GM21423 (cell line): ENCODE measurements at regions not wholly inside any gene's neighbourhood (a gene's known extent, or its start where the extent isn't known, plus 50 kb on each side); places are given as distances from the start of the nearest gene placed in this dataset.
"Not testable (repeated sequence)": the region's sequence is repeated elsewhere in the genome, so short reads cannot be mapped to it uniquely, and the experiment has no call there.

ENCODE experiments used
- ATAC-seq: cut with Tn5 transposase; IDR thresholded peaks from one replicate; pipeline ENCODE4 v1.9.1; 2021; ENCODE audit warnings: mild to moderate bottlenecking, moderate library complexity; ENCODE audit not compliant: unreplicated experiment

DNA sequence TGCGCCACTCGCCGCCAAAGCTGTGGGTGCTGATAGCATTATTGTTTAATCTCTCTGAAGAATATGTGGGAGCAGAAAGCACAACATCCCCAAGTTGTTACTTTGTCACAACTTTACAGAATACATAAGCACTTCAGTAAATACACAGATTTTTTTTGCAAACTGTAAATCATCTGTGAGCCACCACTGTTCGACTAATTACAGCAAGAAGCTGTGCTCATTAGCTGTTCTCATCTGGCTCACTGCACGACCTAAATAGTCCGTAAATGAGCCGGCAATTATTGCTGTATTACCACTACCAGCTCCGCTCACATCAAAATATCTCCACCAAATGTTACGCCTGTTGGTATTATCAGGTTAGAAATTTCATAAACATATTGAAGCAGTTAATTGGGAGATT lies 228.9 kb upstream of the PRKD1 start:
- no peak for ATAC-seq

GRCh38 chr14:30158299-30158698 lies 230.7 kb upstream of the PRKD1 start:
- ATAC-seq, result no peak

DNA sequence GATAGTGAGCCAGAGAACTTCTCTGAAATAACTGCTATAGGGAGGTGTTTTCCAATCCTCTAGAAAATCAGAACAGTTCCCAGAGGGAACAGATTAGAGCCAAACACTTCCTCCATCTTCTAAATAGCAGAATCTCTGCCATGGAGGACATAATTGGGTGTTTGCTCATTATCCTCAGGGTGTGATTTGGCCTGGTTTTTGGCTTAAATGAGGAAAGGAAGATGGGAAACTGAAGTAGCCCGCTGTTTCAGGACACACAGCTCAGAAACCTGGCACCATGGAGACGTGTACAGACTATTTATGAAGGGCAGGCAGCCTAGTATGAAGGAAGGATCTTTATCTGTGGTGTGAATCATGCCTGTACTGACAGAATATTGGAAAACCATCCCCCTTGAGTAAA lies 231.7 kb upstream of the PRKD1 start:
- ATAC-seq, result no peak

- ATAC-seq, result no peak
Measured at GRCh38 chr14:30160608-30161007, 233.0 kb upstream of the PRKD1 start.

GRCh38 chr14:30162066-30162465 lies 234.4 kb upstream of the PRKD1 start:
- ATAC-seq, result no peak

DNA sequence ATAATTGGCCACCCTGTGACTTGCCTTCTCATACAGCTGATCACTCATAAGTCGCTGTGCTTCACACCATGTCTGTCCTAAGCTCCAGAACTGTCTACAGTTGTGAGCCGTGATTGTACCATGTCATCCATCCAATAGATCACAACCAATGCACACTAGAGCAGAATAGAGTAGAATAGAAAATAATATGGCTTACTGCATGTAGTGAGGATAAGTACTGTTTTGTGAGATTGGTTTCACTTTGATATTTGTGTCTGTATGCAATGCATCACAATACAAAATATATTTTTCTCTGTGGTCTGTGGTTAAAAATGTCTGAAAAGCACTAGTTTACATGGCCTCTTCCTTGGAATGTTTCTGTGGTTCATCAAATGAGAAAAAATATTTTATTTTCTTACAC lies 237.6 kb upstream of the PRKD1 start:
- ATAC-seq, result no peak

DNA sequence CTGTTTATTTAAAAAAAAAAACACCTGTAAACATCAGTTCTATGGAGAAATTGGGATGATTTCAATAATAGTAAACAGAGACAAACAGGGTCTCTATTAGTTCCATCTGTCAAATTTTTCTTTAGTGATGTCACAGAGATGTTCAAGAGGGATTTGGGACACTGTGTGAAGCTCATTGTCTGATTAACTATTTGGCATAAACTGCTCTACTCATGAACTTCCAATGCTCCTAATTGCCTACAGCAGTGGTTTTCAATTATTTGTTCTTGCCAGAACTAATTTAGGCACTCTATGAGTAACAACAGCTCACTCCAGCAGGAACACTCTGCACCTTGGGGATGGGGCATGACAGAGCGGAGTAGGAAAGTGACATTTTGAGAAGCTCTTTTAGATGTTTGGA lies 250.1 kb upstream of the PRKD1 start:
- ATAC-seq, result no peak

DNA sequence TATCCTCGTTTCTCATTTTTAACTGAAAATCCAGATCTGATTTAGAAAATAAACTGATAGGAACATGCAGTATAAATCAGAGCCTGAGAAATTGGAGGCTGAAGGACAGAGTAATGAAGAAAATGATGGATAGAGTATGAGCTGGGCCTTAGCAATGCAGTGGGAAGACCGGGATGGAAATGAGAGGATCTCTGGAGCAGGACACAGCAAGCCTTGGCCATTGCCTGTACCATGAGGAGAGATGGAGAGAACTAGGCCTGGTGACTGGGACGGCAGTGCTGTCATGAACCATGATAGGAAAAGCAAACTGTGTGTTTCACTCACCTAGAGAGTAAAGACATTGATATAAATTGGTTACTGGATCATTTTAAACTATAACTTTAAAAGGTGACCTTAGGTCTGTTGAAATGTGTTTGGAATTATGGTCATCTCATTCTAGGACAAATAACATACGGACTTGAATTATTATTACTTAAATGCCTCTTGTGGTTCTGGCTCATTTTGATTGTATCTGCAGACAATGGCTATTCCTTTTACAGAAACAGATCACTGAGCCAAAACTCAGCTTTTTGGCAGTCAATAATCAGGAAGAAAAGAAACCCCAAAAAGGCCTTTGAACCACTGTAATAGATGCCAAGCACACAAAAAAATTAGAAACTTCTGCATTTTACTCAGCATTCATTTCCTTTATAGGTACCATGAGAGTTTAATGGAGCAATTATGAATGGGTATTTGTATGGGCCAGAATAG lies 251.9 kb upstream of the PRKD1 start:
- no peak for ATAC-seq

DNA sequence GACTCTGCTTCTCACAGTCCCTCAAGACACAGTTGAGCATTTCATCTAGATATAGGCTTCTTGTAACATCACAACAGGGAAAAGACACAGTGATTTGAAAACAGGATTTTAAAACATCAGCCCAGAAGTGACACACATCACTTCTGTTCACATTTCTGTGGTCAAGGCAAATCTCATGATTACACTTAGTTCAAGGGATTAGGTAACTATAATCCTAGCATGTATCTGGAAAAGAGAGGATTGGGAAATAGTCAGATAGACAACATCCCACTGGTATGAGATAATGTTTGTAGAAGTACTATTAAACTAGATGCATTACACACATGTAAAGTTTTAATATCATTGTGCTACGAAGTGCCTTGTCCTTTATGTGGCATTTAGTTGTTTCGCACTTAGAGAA lies 252.6 kb upstream of the PRKD1 start:
- ATAC-seq, result no peak

- no peak for ATAC-seq
Measured at GRCh38 chr14:30185832-30186231, 258.2 kb upstream of the PRKD1 start.

GRCh38 chr14:30191639-30192279 lies 264.1 kb upstream of the PRKD1 start:
- ATAC-seq, result no peak

GRCh38 chr14:30193101-30193500 lies 265.5 kb upstream of the PRKD1 start:
- no peak for ATAC-seq

DNA sequence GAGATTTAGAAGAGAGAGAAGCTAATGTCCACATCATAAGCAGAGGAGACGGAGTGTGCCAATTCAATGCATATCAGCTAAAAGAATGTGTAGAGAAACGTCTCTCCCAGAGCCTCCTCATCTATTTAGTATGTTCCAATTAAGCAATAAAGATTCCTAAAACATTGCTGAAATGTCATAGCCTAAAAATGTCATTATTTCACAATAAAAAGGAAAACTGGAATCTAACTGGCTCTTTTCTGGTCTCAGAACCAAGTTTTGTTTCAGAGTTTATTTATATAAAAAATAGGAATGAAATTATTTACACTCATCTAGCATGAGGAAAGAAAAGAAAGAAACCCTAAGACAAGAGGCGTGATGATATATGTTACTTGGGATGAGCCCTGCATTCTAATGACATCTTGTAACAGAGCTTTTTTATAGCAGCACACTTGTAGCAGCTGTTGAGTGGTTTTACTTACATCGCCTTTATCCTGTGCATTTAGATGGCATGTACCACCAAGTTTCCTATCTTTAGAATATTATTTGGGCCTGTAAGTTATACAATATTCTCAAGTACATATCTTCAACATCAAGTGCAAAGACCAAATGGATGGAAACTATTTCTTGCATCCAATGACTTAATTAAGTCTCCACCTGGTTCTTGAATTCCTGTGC lies 266.3 kb upstream of the PRKD1 start:
- no peak for ATAC-seq

DNA sequence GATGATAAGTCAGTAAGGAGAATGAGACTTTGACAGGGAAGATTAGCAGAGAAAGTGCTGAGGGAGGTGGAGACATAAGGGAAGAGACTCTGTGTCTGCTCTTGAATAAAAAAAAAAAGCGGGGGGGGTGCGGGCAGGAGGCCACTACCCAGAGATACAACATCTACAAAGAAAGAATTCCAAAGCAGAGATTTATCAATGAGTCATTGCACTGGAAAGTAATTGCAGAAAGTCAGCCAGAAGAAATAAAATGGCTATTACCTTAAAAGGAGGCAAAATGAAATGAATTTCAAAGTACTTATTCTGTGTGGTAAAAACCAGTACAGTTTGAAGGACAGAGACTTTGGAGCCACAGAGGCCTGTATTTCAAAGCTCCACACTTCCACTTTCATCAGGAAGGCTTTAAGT lies 267.1 kb upstream of the PRKD1 start:
- ATAC-seq, result no peak

DNA sequence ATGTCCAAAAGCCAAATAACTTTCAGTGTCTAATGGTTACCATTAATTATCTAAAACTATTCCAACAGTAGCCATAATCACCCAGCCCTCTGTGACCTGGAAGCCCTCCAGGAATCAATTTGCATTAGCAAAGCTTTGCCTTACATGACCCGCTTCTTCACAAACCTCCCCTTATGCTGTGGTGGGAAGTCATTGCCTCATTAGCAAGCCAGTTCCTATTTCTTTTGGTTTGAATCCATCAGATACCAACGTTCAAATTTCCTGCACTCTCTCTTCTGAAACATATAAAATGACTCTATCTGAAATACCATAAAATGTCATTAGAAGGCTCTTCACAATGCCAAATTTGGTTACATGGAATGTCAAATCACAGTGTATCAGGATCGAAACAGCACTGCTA lies 268.3 kb upstream of the PRKD1 start:
- no peak for ATAC-seq

GRCh38 chr14:30196861-30197260 lies 269.2 kb upstream of the PRKD1 start:
- no peak for ATAC-seq

GRCh38 chr14:30198720-30199119 lies 271.1 kb upstream of the PRKD1 start:
- not testable (repeated sequence) for ATAC-seq

GRCh38 chr14:30204431-30204980 lies 276.9 kb upstream of the PRKD1 start:
- no peak for ATAC-seq

DNA sequence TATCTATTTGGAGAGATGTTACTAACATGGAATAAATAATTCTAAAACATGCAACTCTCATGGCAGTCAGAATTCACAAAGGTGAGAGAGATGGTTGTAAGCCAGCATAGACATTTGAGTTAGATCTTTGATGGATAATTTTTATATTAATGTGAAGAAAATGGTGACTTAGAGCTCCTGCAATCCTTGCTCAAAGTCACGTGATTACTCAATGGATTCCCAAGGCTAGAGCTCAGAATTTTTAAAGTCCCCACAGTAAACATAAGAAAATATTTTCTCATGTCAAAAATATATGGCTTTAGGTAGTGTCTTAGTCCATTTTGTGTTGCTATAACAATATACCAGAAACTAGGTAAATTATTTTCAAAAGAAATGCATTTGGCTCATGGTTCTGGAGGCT lies 281.5 kb upstream of the PRKD1 start:
- no peak for ATAC-seq

DNA sequence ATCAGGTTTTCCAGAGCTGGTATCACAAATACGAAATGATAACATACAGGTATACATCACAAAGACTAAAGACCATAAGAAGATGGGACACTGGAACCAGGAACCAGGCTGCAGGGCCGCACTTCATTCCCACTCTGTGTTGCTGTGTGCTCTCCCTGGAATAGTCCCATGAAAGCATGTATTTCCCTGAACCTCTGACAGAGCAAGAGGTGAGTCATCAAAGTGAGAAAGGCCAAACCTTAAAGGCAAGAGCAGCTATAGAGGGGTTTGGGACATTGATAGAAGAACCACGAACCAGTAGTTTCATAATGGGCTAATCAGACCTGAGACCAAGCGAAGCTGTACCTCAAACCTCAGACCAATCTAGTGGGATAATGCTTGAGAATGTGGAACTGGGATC lies 283.0 kb upstream of the PRKD1 start:
- ATAC-seq, result no peak

GRCh38 chr14:30211326-30211725 lies 283.7 kb upstream of the PRKD1 start:
- no peak for ATAC-seq

GRCh38 chr14:30214014-30214413 lies 286.4 kb upstream of the PRKD1 start:
- ATAC-seq, result no peak
